ENCODE measurements at regions not wholly inside any gene's neighbourhood (a gene's known extent, or its start where the extent isn't known, plus 50 kb on each side); places are given as distances from the start of the nearest gene placed in this dataset.
A peak's percentile ranks its signal among the peaks of the same experiment; 100 is the strongest.
"Not testable (repeated sequence)": the region's sequence is repeated elsewhere in the genome, so short reads cannot be mapped to it uniquely, and the experiment has no call there.

- H3K4me1 Mint-ChIP-seq (ENCODE audit: low read depth, unreplicated experiment); H3K4me3 Mint-ChIP-seq (ENCODE audit: low read depth, unreplicated experiment); BruUV-seq (replicated peaks); H3K36me3 Mint-ChIP-seq (ENCODE audit: insufficient read depth, unreplicated experiment); intact Hi-C loops (cut with micrococcal nuclease; ENCODE audit: unreplicated experiment); H3K27me3 Mint-ChIP-seq (ENCODE audit: unreplicated experiment); H3K27ac Mint-ChIP-seq (ENCODE audit: unreplicated experiment); H3K9me3 Mint-ChIP-seq (ENCODE audit: low read depth, unreplicated experiment); DNase-seq: not testable (repeated sequence)
- CTCF ChIA-PET = interaction anchor here (0.6 kb wide), 1 partner anchor 200 kb away, joined by 4 read pairs; no protein-coding TSS in a partner anchor
These were observed 70.4 kb upstream of the COBL start for GRCh38 chr7:51386806-51387568.

- BruUV-seq (replicated peaks); H3K9me3 Mint-ChIP-seq (ENCODE audit: low read depth, unreplicated experiment); DNase-seq; intact Hi-C loops (cut with micrococcal nuclease; ENCODE audit: unreplicated experiment); H3K27ac Mint-ChIP-seq (ENCODE audit: unreplicated experiment); H3K36me3 Mint-ChIP-seq (ENCODE audit: insufficient read depth, unreplicated experiment); H3K4me3 Mint-ChIP-seq (ENCODE audit: low read depth, unreplicated experiment); CTCF ChIA-PET; H3K27me3 Mint-ChIP-seq (ENCODE audit: unreplicated experiment); H3K4me1 Mint-ChIP-seq (ENCODE audit: low read depth, unreplicated experiment): not testable (repeated sequence)
These were observed 69.6 kb upstream of the COBL start for GRCh38 chr7:51386184-51386583.

- H3K36me3 Mint-ChIP-seq (ENCODE audit: insufficient read depth, unreplicated experiment); CTCF ChIA-PET; BruUV-seq (replicated peaks): not testable (repeated sequence)
These were observed 65.6 kb upstream of the COBL start for GRCh38 chr7:51382243-51382642.

GRCh38 chr7:51376420-51377092 lies 59.9 kb upstream of the COBL start:
- TF ChIP-seq CTCF (IDR thresholded peaks at IDR 0.05; ENCODE audit: unreplicated experiment) = no peak
- no peaks in the 10 kb centered on the region for H3K27me3 Mint-ChIP-seq (ENCODE audit: unreplicated experiment)
- DNase-seq = peak; percentile 32
- H3K27ac Mint-ChIP-seq (ENCODE audit: unreplicated experiment) = peak overlapping the region; percentile 29
- peaks cover 18% of the 10 kb centered on the region for H3K4me1 Mint-ChIP-seq (ENCODE audit: low read depth, unreplicated experiment)
- CTCF ChIA-PET = interaction anchor here (0.6 to 2.7 kb wide), 14 partner anchors 9 to 1554 kb away, joined by 3 to 30 read pairs (median 4); no protein-coding TSS in a partner anchor
- no peak overlapping the region for H3K4me3 Mint-ChIP-seq (ENCODE audit: low read depth, unreplicated experiment)
- BruUV-seq (replicated peaks) = no TSS peak
- no peaks in the 10 kb centered on the region for H3K36me3 Mint-ChIP-seq (ENCODE audit: insufficient read depth, unreplicated experiment)
- no peaks in the 10 kb centered on the region for H3K9me3 Mint-ChIP-seq (ENCODE audit: low read depth, unreplicated experiment)
- intact Hi-C loops (cut with micrococcal nuclease; ENCODE audit: unreplicated experiment) = loop anchor here (10.0 kb wide), 1 partner anchor 1172 kb away; no protein-coding TSS in a partner anchor

More at GRCh38 chr7:51382243-51382642, 65.6 kb upstream of the COBL start:
- H3K27me3 Mint-ChIP-seq (ENCODE audit: unreplicated experiment); H3K27ac Mint-ChIP-seq (ENCODE audit: unreplicated experiment); DNase-seq; intact Hi-C loops (cut with micrococcal nuclease; ENCODE audit: unreplicated experiment); H3K4me1 Mint-ChIP-seq (ENCODE audit: low read depth, unreplicated experiment); H3K9me3 Mint-ChIP-seq (ENCODE audit: low read depth, unreplicated experiment); H3K4me3 Mint-ChIP-seq (ENCODE audit: low read depth, unreplicated experiment): not testable (repeated sequence)

- Mint-ChIP-seq H3K27me3 (ENCODE audit: unreplicated experiment) (no peaks in the 10 kb centered on the region), H3K9me3 (ENCODE audit: low read depth, unreplicated experiment) (no peaks in the 10 kb centered on the region), H3K4me3 (ENCODE audit: low read depth, unreplicated experiment) (no peak overlapping the region), H3K36me3 (ENCODE audit: insufficient read depth, unreplicated experiment) (no peaks in the 10 kb centered on the region), H3K4me1 (ENCODE audit: low read depth, unreplicated experiment) (peaks cover 18% of the 10 kb centered on the region), H3K27ac (ENCODE audit: unreplicated experiment) (no peak overlapping the region)
- no peak for TF ChIP-seq CTCF (IDR thresholded peaks at IDR 0.05; ENCODE audit: unreplicated experiment)
- BruUV-seq (replicated peaks) = no TSS peak
- CTCF ChIA-PET = interaction anchor here (0.7 to 2.7 kb wide), 3 partner anchors 7 to 843 kb away, joined by 4 to 30 read pairs (median 26); no protein-coding TSS in a partner anchor
- DNase-seq = no peak
- intact Hi-C loops (cut with micrococcal nuclease; ENCODE audit: unreplicated experiment) = loop anchor here (10.0 kb wide), 1 partner anchor 1170 kb away; no protein-coding TSS in a partner anchor
These were observed 58.3 kb upstream of the COBL start for GRCh38 chr7:51374936-51375335.

GRCh38 chr7:51373607-51374006 lies 57.0 kb upstream of the COBL start:
- DNase-seq; H3K36me3 Mint-ChIP-seq (ENCODE audit: insufficient read depth, unreplicated experiment); H3K27ac Mint-ChIP-seq (ENCODE audit: unreplicated experiment); CTCF ChIA-PET; H3K27me3 Mint-ChIP-seq (ENCODE audit: unreplicated experiment); BruUV-seq (replicated peaks); H3K9me3 Mint-ChIP-seq (ENCODE audit: low read depth, unreplicated experiment); H3K4me3 Mint-ChIP-seq (ENCODE audit: low read depth, unreplicated experiment): not testable (repeated sequence)
- peaks cover 18% of the 10 kb centered on the region for H3K4me1 Mint-ChIP-seq (ENCODE audit: low read depth, unreplicated experiment)
- intact Hi-C loops (cut with micrococcal nuclease; ENCODE audit: unreplicated experiment) = loop anchor here (10.0 kb wide), 1 partner anchor 1169 kb away; no protein-coding TSS in a partner anchor

All from Calu3 (cell line).